Uterus (tissue), 3 donors: ENCODE measurements at regions not wholly inside any gene's neighbourhood (a gene's known extent, or its start where the extent isn't known, plus 50 kb on each side); places are given as distances from the start of the nearest gene placed in this dataset.

Source experiments
- DNase-seq, 2 donors: peaks; one replicate each; pipeline ENCODE4 v3.0.0-alpha.2; 2019 to 2020
- H3K27ac ChIP-seq, 2 donors: fragments of 200-600 bp; sonication (generic); 1 replicate in 1 of 2; 2 replicates in 1 of 2; pipeline ENCODE4 v1.5.1; 2016 to 2018
- H3K27me3 ChIP-seq, 2 donors: fragments of 200-600 bp; sonication (generic); one replicate each; pipeline ENCODE4 v1.5.1; 2018 to 2019; ENCODE audit warnings: control low read depth in 1 of 2
- H3K36me3 ChIP-seq, 2 donors: fragments of 200-600 bp; sonication (generic); one replicate each; pipeline ENCODE4 v1.5.1; 2019; ENCODE audit warnings: control low read depth in 1 of 2
- H3K4me1 ChIP-seq, 2 donors: fragments of 200-600 bp; sonication (generic); one replicate each; pipeline ENCODE4 v1.5.1; 2018 to 2019; ENCODE audit warnings: control low read depth in 1 of 2
- H3K4me3 ChIP-seq, 2 donors: fragments of 200-600 bp; sonication (generic); 1 replicate in 1 of 2; 2 replicates in 1 of 2; pipeline ENCODE4 v1.5.1; 2018 to 2019; ENCODE audit warnings: mild to moderate bottlenecking in 1 of 2
- H3K9me3 ChIP-seq, 2 donors: fragments of 200-600 bp; sonication (generic); one replicate each; pipeline ENCODE4 v1.5.1; 2019; ENCODE audit warnings: control low read depth in 1 of 2
- POLR2A ChIP-seq, 2 donors: fragments of 450-650 bp; IDR thresholded peaks; one replicate each; pipeline ENCODE4 v1.6.1; 2016; ENCODE audit warnings: antibody characterized with exemption in 2 of 2, mild to moderate bottlenecking in 1 of 2, moderate library complexity in 1 of 2
- intact Hi-C: fragments of 100-400 bp; cut with DNase I; formaldehyde crosslinking; loops from one replicate; pipeline ENCODE4 v1.15.1; 2023; ENCODE audit warnings: low total_unique reads
- TF ChIP-seq, protein P1 (sequence below), 4 experiments: fragments of 200-600 bp in 2 of 4; fragments of 450-650 bp in 2 of 4; sonication (generic) in 2 of 4; IDR thresholded peaks; one replicate each; pipeline ENCODE4 v1.5.1; 2016 to 2019; ENCODE audit warnings: antibody characterized with exemption in 4 of 4, mild to moderate bottlenecking in 2 of 4, moderate library complexity in 1 of 4
- donor health status: DM: yes; HTN: yes; CAD: no.

DNA sequence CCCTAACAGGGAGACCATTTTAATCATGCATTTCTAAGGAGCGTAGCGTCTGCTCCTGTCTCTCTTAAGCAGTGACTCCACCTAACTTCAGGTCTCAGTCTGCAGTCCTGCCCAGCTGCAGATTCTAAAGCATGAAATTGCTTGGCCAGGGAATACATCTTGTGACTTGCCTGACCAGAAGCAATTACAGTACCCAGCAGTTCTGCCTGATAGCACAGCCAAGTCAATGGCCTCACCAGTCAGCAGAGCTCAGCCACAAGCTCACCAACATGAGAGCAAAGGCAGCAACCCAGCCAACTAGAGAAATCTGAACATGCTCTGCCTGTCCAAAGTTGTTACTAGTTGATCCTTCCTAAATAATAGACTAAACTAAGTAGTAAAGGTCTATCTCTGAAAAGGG lies 2011.9 kb upstream of the PCDH10 start:
- H3K36me3 ChIP-seq = no peaks in the 10 kb centered on the region
- DNase-seq = no peak
- H3K4me1 ChIP-seq = no peaks in the 10 kb centered on the region
- no peak overlapping the region for H3K27ac ChIP-seq
- no peaks in the 10 kb centered on the region for H3K9me3 ChIP-seq
- TF ChIP-seq, protein P1, sequence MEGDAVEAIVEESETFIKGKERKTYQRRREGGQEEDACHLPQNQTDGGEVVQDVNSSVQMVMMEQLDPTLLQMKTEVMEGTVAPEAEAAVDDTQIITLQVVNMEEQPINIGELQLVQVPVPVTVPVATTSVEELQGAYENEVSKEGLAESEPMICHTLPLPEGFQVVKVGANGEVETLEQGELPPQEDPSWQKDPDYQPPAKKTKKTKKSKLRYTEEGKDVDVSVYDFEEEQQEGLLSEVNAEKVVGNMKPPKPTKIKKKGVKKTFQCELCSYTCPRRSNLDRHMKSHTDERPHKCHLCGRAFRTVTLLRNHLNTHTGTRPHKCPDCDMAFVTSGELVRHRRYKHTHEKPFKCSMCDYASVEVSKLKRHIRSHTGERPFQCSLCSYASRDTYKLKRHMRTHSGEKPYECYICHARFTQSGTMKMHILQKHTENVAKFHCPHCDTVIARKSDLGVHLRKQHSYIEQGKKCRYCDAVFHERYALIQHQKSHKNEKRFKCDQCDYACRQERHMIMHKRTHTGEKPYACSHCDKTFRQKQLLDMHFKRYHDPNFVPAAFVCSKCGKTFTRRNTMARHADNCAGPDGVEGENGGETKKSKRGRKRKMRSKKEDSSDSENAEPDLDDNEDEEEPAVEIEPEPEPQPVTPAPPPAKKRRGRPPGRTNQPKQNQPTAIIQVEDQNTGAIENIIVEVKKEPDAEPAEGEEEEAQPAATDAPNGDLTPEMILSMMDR (IDR thresholded peaks at IDR 0.05) = no peak
- TF ChIP-seq POLR2A (IDR thresholded peaks at IDR 0.05) = no peak
- no peaks in the 10 kb centered on the region for H3K27me3 ChIP-seq
- H3K4me3 ChIP-seq = no peak overlapping the region
- intact Hi-C loops = no loop called here

DNA sequence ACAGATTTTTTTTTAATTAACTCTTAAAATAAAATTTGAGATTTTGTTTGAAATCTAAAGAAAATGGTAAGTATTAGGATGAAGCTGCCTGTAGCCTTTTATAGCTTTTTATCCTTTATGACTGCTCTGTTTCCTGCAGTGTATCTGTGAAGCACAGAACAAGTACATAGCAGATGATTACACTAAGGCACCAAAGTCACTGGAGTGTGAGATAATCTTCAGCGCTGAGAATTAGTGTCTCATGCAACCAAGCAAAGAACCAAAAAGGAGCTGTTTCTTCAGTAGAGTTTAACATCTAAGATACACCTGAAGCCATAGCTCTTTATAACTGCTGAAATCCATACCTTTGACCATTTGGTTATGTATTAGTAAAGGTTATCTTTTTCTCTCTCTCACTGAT lies 1989.8 kb upstream of the PCDH10 start:
- H3K27me3 ChIP-seq = no peaks in the 10 kb centered on the region
- H3K27ac ChIP-seq = no peak overlapping the region
- no peaks in the 10 kb centered on the region for H3K4me1 ChIP-seq
- no peaks in the 10 kb centered on the region for H3K36me3 ChIP-seq
- no peak for DNase-seq
- no peaks in the 10 kb centered on the region for H3K9me3 ChIP-seq
- TF ChIP-seq, protein P1 (IDR thresholded peaks at IDR 0.05) = no peak
- no peak for TF ChIP-seq POLR2A (IDR thresholded peaks at IDR 0.05)
- intact Hi-C loops = no loop called here
- no peak overlapping the region for H3K4me3 ChIP-seq

DNA sequence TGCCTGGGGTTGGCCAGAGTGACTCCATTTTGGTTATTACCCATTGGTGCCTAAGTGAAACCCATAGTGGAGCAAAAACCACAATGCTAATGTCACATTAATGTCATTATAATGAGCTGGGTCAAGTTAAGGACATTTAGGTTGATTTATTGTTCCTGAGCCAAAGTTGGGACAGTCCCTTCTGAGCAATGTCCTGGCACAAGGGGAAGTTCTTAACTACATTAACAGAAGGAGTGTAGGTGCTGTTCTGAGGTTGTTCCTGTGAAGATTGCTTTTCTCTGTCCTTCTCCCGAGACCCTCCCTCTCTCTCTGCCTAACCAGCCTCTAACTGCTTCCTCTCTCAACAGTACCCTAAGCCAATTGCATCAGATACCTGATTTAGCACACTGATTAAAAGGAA lies 1956.8 kb upstream of the PCDH10 start:
- H3K4me1 ChIP-seq = no peaks in the 10 kb centered on the region
- H3K27ac ChIP-seq = no peak overlapping the region
- H3K36me3 ChIP-seq = no peaks in the 10 kb centered on the region
- no peaks in the 10 kb centered on the region for H3K9me3 ChIP-seq
- H3K27me3 ChIP-seq = no peaks in the 10 kb centered on the region
- intact Hi-C loops = no loop called here
- no peak overlapping the region for H3K4me3 ChIP-seq
- no peak for TF ChIP-seq POLR2A (IDR thresholded peaks at IDR 0.05)
- TF ChIP-seq, protein P1 (IDR thresholded peaks at IDR 0.05) = no peak
- no peak for DNase-seq

DNA sequence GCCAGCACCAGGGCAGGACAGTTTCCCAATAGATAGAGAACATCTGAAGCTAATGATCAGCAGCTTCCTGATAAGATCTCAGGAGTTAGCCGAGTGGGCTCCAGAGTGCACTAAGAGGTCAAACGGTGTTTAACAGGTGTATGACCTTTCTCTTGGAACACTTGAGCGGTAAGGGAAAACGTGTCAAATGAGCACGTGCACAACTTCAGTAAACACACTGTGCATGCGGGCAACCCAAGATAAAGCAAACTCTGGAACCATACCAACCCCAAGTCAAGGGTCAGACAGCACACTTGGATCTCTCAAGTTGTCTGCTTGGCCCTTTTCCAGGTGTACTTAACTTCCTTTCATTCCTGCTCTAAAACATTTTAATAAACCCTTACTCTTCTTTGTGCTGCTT lies 1941.5 kb upstream of the PCDH10 start:
- intact Hi-C loops = no loop called here

DNA sequence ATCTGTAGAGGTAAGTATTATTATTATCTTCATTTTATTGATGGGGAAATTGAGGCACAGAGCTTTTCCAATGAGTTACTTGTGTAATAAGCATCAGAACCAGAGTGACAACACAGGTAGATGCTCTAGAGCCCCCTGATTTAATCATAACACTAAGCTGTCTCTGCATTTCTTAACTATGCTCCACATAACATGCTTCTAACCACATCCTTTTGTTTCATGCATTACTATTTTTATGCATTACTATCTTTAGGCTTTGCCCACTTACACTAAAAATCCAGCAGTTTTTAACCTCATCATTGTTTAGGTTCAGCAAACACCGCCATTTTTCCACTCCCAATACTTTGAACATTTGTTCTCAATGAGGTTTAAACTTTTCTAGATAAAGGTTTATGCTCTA lies 1900.8 kb upstream of the PCDH10 start:
- Histone ChIP-seq H3K4me3 (no peak overlapping the region), H3K36me3 (no peaks in the 10 kb centered on the region), H3K27me3 (no peaks in the 10 kb centered on the region), H3K4me1 (no peaks in the 10 kb centered on the region), H3K27ac (no peak overlapping the region), H3K9me3 (no peaks in the 10 kb centered on the region)
- intact Hi-C loops = no loop called here
- DNase-seq = no peak
- TF ChIP-seq, protein P1 (IDR thresholded peaks at IDR 0.05) = no peak
- TF ChIP-seq POLR2A (IDR thresholded peaks at IDR 0.05) = no peak

More for the DNA sequence above, 1941.5 kb upstream of the PCDH10 start:
- Histone ChIP-seq H3K36me3 (no peaks in the 10 kb centered on the region), H3K4me1 (no peaks in the 10 kb centered on the region), H3K9me3 (no peaks in the 10 kb centered on the region), H3K27ac (no peak overlapping the region), H3K4me3 (no peak overlapping the region), H3K27me3 (no peaks in the 10 kb centered on the region)
- TF ChIP-seq, protein P1 (IDR thresholded peaks at IDR 0.05) = no peak
- TF ChIP-seq POLR2A (IDR thresholded peaks at IDR 0.05) = no peak
- no peak for DNase-seq
